A673 (cell line): ENCODE measurements at regions not wholly inside any gene's neighbourhood (a gene's known extent, or its start where the extent isn't known, plus 50 kb on each side); places are given as distances from the start of the nearest gene placed in this dataset.

Source experiments
- BruUV-seq: library from RNA; stranded (reverse); fragments of 400-500 nt; replicated peaks from 2 replicates; lab custom pipeline; 2021; lab: Mats Ljungman, UMichigan
- CTCF ChIA-PET: fragments of 300-600 bp; sonication (Branson Sonifier 250); formaldehyde crosslinking; loops from one replicate; lab custom pipeline; 2022; ENCODE audit warnings: antibody characterized with exemption; lab: Charles Lee
- POLR2A ChIA-PET: fragments of 300-600 bp; sonication (Branson Sonifier 250); formaldehyde crosslinking; loops from one replicate; lab custom pipeline; 2022; ENCODE audit warnings: antibody characterized with exemption; ENCODE audit not compliant: low non-redundant PET; lab: Charles Lee
- DNase-seq: peaks from one replicate; pipeline ENCODE4 v3.0.0-alpha.2; 2015; ENCODE audit warnings: low spot score
- H3K27ac ChIP-seq: fragments of 200-600 bp; sonication (generic); 2 replicates; pipeline ENCODE4 v1.5.1; 2016; ENCODE audit warnings: mixed run types, low read depth, mild to moderate bottlenecking, mixed read lengths, antibody characterized with exemption, low read length; ENCODE audit not compliant: poor library complexity, severe bottlenecking
- H3K27me3 ChIP-seq: fragments of 200-600 bp; sonication (generic); replicated peaks from 2 replicates; pipeline ENCODE4 v1.6.1; 2017; ENCODE audit warnings: mixed run types, low read depth, mild to moderate bottlenecking, mixed read lengths, antibody characterized with exemption, low read length; ENCODE audit not compliant: insufficient read depth, poor library complexity
- H3K36me3 ChIP-seq: fragments of 200-600 bp; sonication (generic); 2 replicates; pipeline ENCODE4 v1.6.1; 2016; ENCODE audit warnings: mixed run types, mild to moderate bottlenecking, mixed read lengths, antibody characterized with exemption, low read length; ENCODE audit not compliant: insufficient read depth, poor library complexity, severe bottlenecking
- H3K4me1 ChIP-seq: fragments of 200-600 bp; sonication (generic); 2 replicates; pipeline ENCODE4 v1.6.1; 2017; ENCODE audit warnings: mixed run types, mild to moderate bottlenecking, mixed read lengths, antibody characterized with exemption, low read length; ENCODE audit not compliant: insufficient read depth, poor library complexity, severe bottlenecking
- H3K4me3 ChIP-seq: fragments of 200-600 bp; sonication (generic); 2 replicates; pipeline ENCODE4 v1.5.1; 2016; ENCODE audit warnings: low read depth, mixed run types, mild to moderate bottlenecking, mixed read lengths, low read length; ENCODE audit not compliant: poor library complexity, severe bottlenecking
- H3K9me3 ChIP-seq: fragments of 200-600 bp; sonication (generic); 2 replicates; pipeline ENCODE4 v1.6.1; 2016; ENCODE audit warnings: mixed run types, low read depth, mild to moderate bottlenecking, mixed read lengths, antibody characterized with exemption, low read length; ENCODE audit not compliant: poor library complexity, severe bottlenecking
- CTCF ChIP-seq: fragments of 300-800, 200-600 bp; sonication (generic); conservative IDR thresholded peaks from 2 replicates; pipeline ENCODE4 v1.5.1; 2017; ENCODE audit warnings: low read depth, mild to moderate bottlenecking, antibody characterized with exemption, low read length, moderate library complexity, mixed read lengths
- EZH2 ChIP-seq: fragments of 200-600 bp; sonication (generic); IDR thresholded peaks from 2 replicates; pipeline ENCODE4 v1.6.1; 2017; ENCODE audit warnings: borderline replicate concordance, low read depth, mild to moderate bottlenecking, mixed read lengths, antibody characterized with exemption, low read length; ENCODE audit not compliant: poor library complexity, severe bottlenecking
- intact Hi-C: fragments of 100-400 bp; cut with micrococcal nuclease; formaldehyde crosslinking; loops from one replicate; pipeline ENCODE4 v1.10.0; 2022; ENCODE audit not compliant: unreplicated experiment

- DNase-seq, result no peak
- no peak for TF ChIP-seq EZH2
- no peak for TF ChIP-seq CTCF
- no peaks in the 10 kb centered on the region for H3K36me3 ChIP-seq
- H3K4me1 ChIP-seq, result no peaks in the 10 kb centered on the region
- CTCF ChIA-PET, result no interaction called here
- peaks cover 20% of the 10 kb centered on the region for H3K27me3 ChIP-seq
- no TSS peak for BruUV-seq
- intact Hi-C loops, result no loop called here
- no peaks in the 10 kb centered on the region for H3K9me3 ChIP-seq
- POLR2A ChIA-PET, result no interaction called here
- H3K27ac ChIP-seq, result no peak overlapping the region
- no peak overlapping the region for H3K4me3 ChIP-seq
Observed at GRCh38 chr18:11251891-11252270, 102.5 kb upstream of the PIEZO2 start.

- H3K4me1 ChIP-seq, result no peaks in the 10 kb centered on the region
- H3K36me3 ChIP-seq, result no peaks in the 10 kb centered on the region
- intact Hi-C loops, result no loop called here
- TF ChIP-seq CTCF, result no peak
- TF ChIP-seq EZH2, result no peak
- CTCF ChIA-PET, result no interaction called here
- POLR2A ChIA-PET, result no interaction called here
- H3K27me3 ChIP-seq, result peaks cover 20% of the 10 kb centered on the region
- no peaks in the 10 kb centered on the region for H3K9me3 ChIP-seq
- H3K27ac ChIP-seq, result no peak overlapping the region
- H3K4me3 ChIP-seq, result no peak overlapping the region
- no peak for DNase-seq
- no TSS peak for BruUV-seq
Observed at GRCh38 chr18:11251229-11251890, 102.0 kb upstream of the PIEZO2 start.

GRCh38 chr18:11249391-11249790 is 100.0 kb upstream of the PIEZO2 start:
- H3K9me3 ChIP-seq, result no peaks in the 10 kb centered on the region
- POLR2A ChIA-PET, result no interaction called here
- CTCF ChIA-PET, result no interaction called here
- no peaks in the 10 kb centered on the region for H3K36me3 ChIP-seq
- no peaks in the 10 kb centered on the region for H3K4me1 ChIP-seq
- no peak overlapping the region for H3K4me3 ChIP-seq
- no peak for DNase-seq
- BruUV-seq, result no TSS peak
- peaks cover 20% of the 10 kb centered on the region for H3K27me3 ChIP-seq
- intact Hi-C loops, result no loop called here
- TF ChIP-seq CTCF (no peak), EZH2 (no peak)
- no peak overlapping the region for H3K27ac ChIP-seq
